ENCODE measurements at regions not wholly inside any gene's neighbourhood (a gene's known extent, or its start where the extent isn't known, plus 50 kb on each side); places are given as distances from the start of the nearest gene placed in this dataset.

- Histone ChIP-seq H3K18ac (ENCODE audit: insufficient read length, low read depth, low read length) (no peak overlapping the region), H3K4ac (ENCODE audit: low read depth, low read length) (no peak overlapping the region), H3K23me2 (ENCODE audit: insufficient read length, low read depth, low read length, poor library complexity, severe bottlenecking) (no peaks in the 10 kb centered on the region), H4K91ac (ENCODE audit: insufficient read length, low read depth, low read length) (no peak overlapping the region), H3K4me1 (ENCODE audit: insufficient read depth, low read length) (no peaks in the 10 kb centered on the region), H4K8ac (replicated peaks; ENCODE audit: insufficient read length, low read depth, low read length) (no peak overlapping the region), H3K27ac (ENCODE audit: insufficient read length, low read depth, low read length) (no peak overlapping the region), H3K14ac (ENCODE audit: insufficient read depth, low read length) (no peak overlapping the region), H2BK5ac (ENCODE audit: insufficient read length, low read length) (no peak overlapping the region), H3K23ac (ENCODE audit: insufficient read length, low read depth, low read length) (no peak overlapping the region), H3K79me1 (ENCODE audit: insufficient read depth, low read depth, low read length, poor library complexity, severe bottlenecking) (no peaks in the 10 kb centered on the region), H3K4me2 (ENCODE audit: insufficient read depth, insufficient read length, low read length) (no peak overlapping the region), H3K9me3 (ENCODE audit: control insufficient read depth, low read depth, low read length) (no peaks in the 10 kb centered on the region), H2BK120ac (ENCODE audit: low read depth, low read length, poor library complexity, severe bottlenecking) (no peak overlapping the region), H3K27me3 (ENCODE audit: insufficient read depth, low read length) (no peaks in the 10 kb centered on the region), H4K20me1 (ENCODE audit: control insufficient read depth, insufficient read depth, insufficient read length) (no peaks in the 10 kb centered on the region), H3T11ph (ENCODE audit: low read length) (no peak overlapping the region), H3K56ac (ENCODE audit: insufficient read length, low read depth, low read length) (no peak overlapping the region), H2AK5ac (ENCODE audit: insufficient read length, low read length) (no peak overlapping the region), H2BK20ac (ENCODE audit: low read depth, low read length, poor library complexity, severe bottlenecking) (no peak overlapping the region), H4K5ac (ENCODE audit: insufficient read length, low read depth, low read length) (no peak overlapping the region), H3K9ac (ENCODE audit: extremely low read depth, insufficient read length, low read length) (no peak overlapping the region), H3K79me2 (ENCODE audit: insufficient read depth, low read length) (no peaks in the 10 kb centered on the region), H2BK12ac (ENCODE audit: insufficient read length, low read depth, low read length) (no peak overlapping the region), H2AFZ (ENCODE audit: low read length) (no peak overlapping the region), H2BK15ac (ENCODE audit: low read depth, low read length) (no peak overlapping the region)
- H3K27ac Mint-ChIP-seq = no peak overlapping the region; a peak in 1 of 7 replicates
- TF ChIP-seq CTCF (conservative IDR thresholded peaks at IDR 0.05) = no peak
- H3K4me1 Mint-ChIP-seq = peaks cover 11 to 12% of the 10 kb centered on the region in 2 experiments
- no peaks in the 10 kb centered on the region; a peak in 1 of 5 replicates for H3K9me3 Mint-ChIP-seq
- no peak for DNase-seq
- H3K27me3 Mint-ChIP-seq (ENCODE audit: low read depth) = peaks cover 8% of the 10 kb centered on the region
- H3K4me3 Mint-ChIP-seq = no peak overlapping the region
- no CpG with 5 or more reads among the region's 5 CpGs for WGBS (ENCODE audit: extremely low coverage, insufficient read length, low lambda C conversion rate)
- H3K36me3 Mint-ChIP-seq (ENCODE audit: insufficient read depth in 1 of 3, low read depth in 3 of 3) = no peaks in the 10 kb centered on the region
Observed at GRCh38 chr11:15886866-15887265, 469.5 kb downstream of the SOX6 start.

All from H9 (cell line).